WTC11 (cell line): ENCODE measurements at regions not wholly inside any gene's neighbourhood (a gene's known extent, or its start where the extent isn't known, plus 50 kb on each side); places are given as distances from the start of the nearest gene placed in this dataset.

Experiments
- ATF1 ChIP-seq: sonication (generic); formaldehyde crosslinking; IDR thresholded peaks from 2 replicates; pipeline ENCODE4 v1.8.1; 2023; ENCODE audit warnings: mild to moderate bottlenecking, moderate library complexity, missing genetic modification reagents
- NR2C2 ChIP-seq: sonication (generic); formaldehyde crosslinking; IDR thresholded peaks from 2 replicates; pipeline ENCODE4 v1.8.0; 2022; ENCODE audit warnings: mild to moderate bottlenecking, missing genetic modification reagents
- SOX15 ChIP-seq: fragments of 250-450 bp; sonication (Bioruptor Pico); IDR thresholded peaks from 2 replicates; pipeline ENCODE4 v1.9.0; 2021; ENCODE audit warnings: mild to moderate bottlenecking
- TP53 ChIP-seq: sonication (generic); formaldehyde crosslinking; IDR thresholded peaks from 2 replicates; pipeline ENCODE4 v1.8.1; 2023; ENCODE audit warnings: mild to moderate bottlenecking, missing genetic modification reagents
- TF ChIP-seq, protein P1 (sequence below): fragments of 200-600 bp; IDR thresholded peaks from 2 replicates; pipeline ENCODE4 v1.8.0; 2022; ENCODE audit warnings: antibody characterized with exemption
- TF ChIP-seq, protein P2 (sequence below): sonication (generic); formaldehyde crosslinking; IDR thresholded peaks from 2 replicates; pipeline ENCODE4 v1.8.1; 2023; ENCODE audit warnings: mild to moderate bottlenecking, missing genetic modification reagents, moderate library complexity
- TF ChIP-seq, protein P3 (sequence below): fragments of 250-450 bp; sonication (Bioruptor Pico); conservative IDR thresholded peaks from 2 replicates; pipeline ENCODE4 v1.9.0; 2021; ENCODE audit warnings: mild to moderate bottlenecking

- TF ChIP-seq, protein P1, sequence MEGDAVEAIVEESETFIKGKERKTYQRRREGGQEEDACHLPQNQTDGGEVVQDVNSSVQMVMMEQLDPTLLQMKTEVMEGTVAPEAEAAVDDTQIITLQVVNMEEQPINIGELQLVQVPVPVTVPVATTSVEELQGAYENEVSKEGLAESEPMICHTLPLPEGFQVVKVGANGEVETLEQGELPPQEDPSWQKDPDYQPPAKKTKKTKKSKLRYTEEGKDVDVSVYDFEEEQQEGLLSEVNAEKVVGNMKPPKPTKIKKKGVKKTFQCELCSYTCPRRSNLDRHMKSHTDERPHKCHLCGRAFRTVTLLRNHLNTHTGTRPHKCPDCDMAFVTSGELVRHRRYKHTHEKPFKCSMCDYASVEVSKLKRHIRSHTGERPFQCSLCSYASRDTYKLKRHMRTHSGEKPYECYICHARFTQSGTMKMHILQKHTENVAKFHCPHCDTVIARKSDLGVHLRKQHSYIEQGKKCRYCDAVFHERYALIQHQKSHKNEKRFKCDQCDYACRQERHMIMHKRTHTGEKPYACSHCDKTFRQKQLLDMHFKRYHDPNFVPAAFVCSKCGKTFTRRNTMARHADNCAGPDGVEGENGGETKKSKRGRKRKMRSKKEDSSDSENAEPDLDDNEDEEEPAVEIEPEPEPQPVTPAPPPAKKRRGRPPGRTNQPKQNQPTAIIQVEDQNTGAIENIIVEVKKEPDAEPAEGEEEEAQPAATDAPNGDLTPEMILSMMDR, result no peak
- TF ChIP-seq SOX15 (CRISPR knock-in tag), result no peak
- TF ChIP-seq NR2C2, result no peak
- TF ChIP-seq ATF1 (CRISPR knock-in tag), result no peak
- TF ChIP-seq, protein P2, sequence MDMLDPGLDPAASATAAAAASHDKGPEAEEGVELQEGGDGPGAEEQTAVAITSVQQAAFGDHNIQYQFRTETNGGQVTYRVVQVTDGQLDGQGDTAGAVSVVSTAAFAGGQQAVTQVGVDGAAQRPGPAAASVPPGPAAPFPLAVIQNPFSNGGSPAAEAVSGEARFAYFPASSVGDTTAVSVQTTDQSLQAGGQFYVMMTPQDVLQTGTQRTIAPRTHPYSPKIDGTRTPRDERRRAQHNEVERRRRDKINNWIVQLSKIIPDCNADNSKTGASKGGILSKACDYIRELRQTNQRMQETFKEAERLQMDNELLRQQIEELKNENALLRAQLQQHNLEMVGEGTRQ (CRISPR knock-in tag), result no peak
- TF ChIP-seq TP53 (CRISPR knock-in tag), result no peak
- TF ChIP-seq, protein P3, sequence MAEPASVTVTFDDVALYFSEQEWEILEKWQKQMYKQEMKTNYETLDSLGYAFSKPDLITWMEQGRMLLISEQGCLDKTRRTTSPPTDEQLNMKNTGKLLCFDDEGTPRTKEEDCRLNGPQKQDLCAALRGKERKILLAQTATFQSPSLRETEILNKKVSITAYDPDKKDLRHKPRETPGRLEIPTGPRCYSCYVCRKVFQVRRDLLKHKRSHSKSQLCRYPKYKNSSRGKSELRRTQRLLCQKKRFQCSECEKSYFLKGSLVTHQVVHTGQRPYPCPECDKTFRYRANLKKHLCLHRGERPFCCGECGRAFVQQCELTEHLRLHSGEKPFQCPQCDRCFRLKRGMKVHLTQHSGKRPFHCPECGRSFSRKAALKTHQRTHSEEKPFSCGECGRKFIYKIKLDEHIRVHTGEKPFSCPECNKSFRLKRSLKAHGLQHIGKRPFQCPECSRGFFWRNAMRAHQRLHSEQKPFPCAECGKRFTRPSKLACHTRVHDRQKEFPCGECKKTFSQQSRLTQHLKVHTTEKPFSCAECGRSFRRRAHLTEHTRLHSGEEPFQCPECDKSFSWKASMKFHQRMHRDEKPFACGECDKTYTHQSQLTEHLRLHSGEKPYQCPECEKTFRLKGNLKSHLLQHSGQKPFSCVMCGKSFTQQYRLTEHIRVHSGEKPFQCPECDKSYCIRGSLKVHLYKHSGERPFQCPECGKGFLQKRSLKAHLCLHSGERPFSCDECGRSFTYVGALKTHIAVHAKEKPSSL, result no peak
These were observed 731.2 kb downstream of the BRD1 start for GRCh38 chr22:49096476-49096875.
